Stomach (tissue), 8 donors: ENCODE measurements at regions not wholly inside any gene's neighbourhood (a gene's known extent, or its start where the extent isn't known, plus 50 kb on each side); places are given as distances from the start of the nearest gene placed in this dataset.

Experiments
- DNase-seq, 2 donors: peaks; one replicate each; pipeline versions ENCODE4 v3.0.0 to v3.0.0-alpha.2; 2013 to 2019
- H3K27ac ChIP-seq, 5 donors: fragments of 200-600 bp in 4 of 5; sonication (generic) in 4 of 5; one replicate each; pipeline ENCODE4 v1.5.1; 2013 to 2019; ENCODE audit warnings: mild to moderate bottlenecking in 1 of 5, moderate library complexity in 1 of 5
- H3K27me3 ChIP-seq, 3 donors: fragments of 200-600 bp; sonication (generic); one replicate each; pipeline ENCODE4 v1.5.1; 2017 to 2019; ENCODE audit warnings: mixed run types in 1 of 3
- H3K36me3 ChIP-seq, 4 donors: fragments of 200-600 bp; sonication (generic); 1 replicate in 3 of 4; 2 replicates in 1 of 4; pipeline ENCODE4 v1.5.1; 2016 to 2019
- H3K4me1 ChIP-seq, 4 donors: fragments of 200-600 bp; sonication (generic); one replicate each; pipeline ENCODE4 v1.5.1; 2016 to 2019
- H3K4me3 ChIP-seq, 4 donors: fragments of 200-600 bp; sonication (generic) in 3 of 4; one replicate each; pipeline ENCODE4 v1.5.1; 2016 to 2019; ENCODE audit warnings: mild to moderate bottlenecking in 1 of 4
- H3K9me3 ChIP-seq, 4 donors: fragments of 200-600 bp; sonication (generic); one replicate each; pipeline ENCODE4 v1.5.1; 2016 to 2019
- EP300 ChIP-seq: sonication (generic); formaldehyde crosslinking; IDR thresholded peaks from one replicate; pipeline ENCODE4 v1.6.1; 2017; ENCODE audit warnings: antibody characterized with exemption
- POLR2A ChIP-seq, 4 donors: fragments of 450-650 bp; IDR thresholded peaks; one replicate each; pipeline ENCODE4 v1.6.1; 2016; ENCODE audit warnings: antibody characterized with exemption in 4 of 4, control low read depth in 2 of 4, mild to moderate bottlenecking in 1 of 4, moderate library complexity in 1 of 4
- POLR2AphosphoS5 ChIP-seq, 3 donors: sonication (generic); formaldehyde crosslinking; IDR thresholded peaks; one replicate each; pipeline ENCODE4 v1.6.1; 2016; ENCODE audit warnings: antibody characterized with exemption in 3 of 3
- WGBS, 5 donors: extraction: QIAGEN DNeasy Blood & Tissue Kit in 3 of 5; methylation state at CpG; one replicate each; pipeline versions ENCODE4 v1.1.5 to v1.1.7; 2013 to 2018; 5-methylcytosine and 5-hydroxymethylcytosine counted together
- intact Hi-C: fragments of 100-400 bp; cut with DNase I; formaldehyde crosslinking; loops from one replicate; pipeline ENCODE4 v1.15.1; 2023; ENCODE audit warnings: low total_unique reads
- TF ChIP-seq, protein P1 (sequence below), 7 experiments: fragments of 450-650 bp in 4 of 7; fragments of 200-600 bp in 3 of 7; sonication (generic) in 3 of 7; IDR thresholded peaks; one replicate each; pipeline ENCODE4 v1.5.1; 2016 to 2019; ENCODE audit warnings: antibody characterized with exemption in 7 of 7, control low read depth in 2 of 7, mild to moderate bottlenecking in 1 of 7
- donor health status: healthy with polysubstance abuse.
- donor health status: Bipolar disorder and iron deficiency.
- donor health status: healthy.

DNA sequence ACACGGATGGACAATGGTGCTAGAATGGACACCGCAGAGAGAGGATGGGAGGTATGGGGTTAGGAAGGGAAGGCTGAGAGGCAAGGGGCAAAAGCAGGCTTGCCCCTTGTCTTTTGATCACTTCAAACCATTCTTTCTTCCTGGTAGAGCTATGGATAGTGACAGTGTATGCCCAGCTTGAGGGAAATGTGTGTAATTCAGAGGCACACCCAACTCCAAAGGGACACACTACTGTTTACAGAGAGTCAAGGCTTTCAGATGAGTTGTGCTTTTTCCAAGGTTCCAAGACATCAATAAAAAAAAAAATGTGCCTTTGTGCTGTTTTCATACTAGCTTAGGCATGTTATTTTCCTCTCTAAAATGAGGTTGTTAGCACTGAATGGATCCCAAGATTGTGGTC is 185.0 kb downstream of the MCHR2 start:
- Histone ChIP-seq H3K4me1 (no peaks in the 10 kb centered on the region), H3K36me3 (no peaks in the 10 kb centered on the region), H3K27ac (no peak overlapping the region), H3K27me3 (no peaks in the 10 kb centered on the region), H3K4me3 (no peak overlapping the region), H3K9me3 (no peaks in the 10 kb centered on the region)
- TF ChIP-seq POLR2AphosphoS5 (IDR thresholded peaks at IDR 0.05) (no peak), EP300 (no peak), POLR2A (IDR thresholded peaks at IDR 0.05) (no peak)
- no peak for DNase-seq
- WGBS, 5 donors: 48 to 74% (median 57%) methylated on average over 2 of the region's 2 CpGs
- intact Hi-C loops: no loop called here

DNA sequence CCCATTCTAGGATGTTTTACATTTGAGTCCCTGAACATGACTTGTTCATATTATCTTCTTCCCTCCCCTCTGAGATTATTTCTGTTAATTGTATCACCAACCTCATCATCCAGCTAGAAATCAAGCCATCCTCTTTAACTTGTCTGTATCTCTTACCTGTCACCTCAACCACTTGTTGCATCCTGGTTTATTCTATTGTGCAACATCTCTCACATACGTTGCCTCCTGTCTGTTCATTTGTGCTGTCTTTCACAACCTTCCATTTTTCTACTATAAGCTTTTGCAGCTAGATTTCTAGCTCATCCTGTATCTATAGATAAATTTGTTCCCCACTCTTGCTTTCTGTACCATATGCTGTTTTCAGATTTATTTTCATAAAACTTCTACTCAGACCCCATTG is 183.7 kb downstream of the MCHR2 start:
- TF ChIP-seq, protein P1, sequence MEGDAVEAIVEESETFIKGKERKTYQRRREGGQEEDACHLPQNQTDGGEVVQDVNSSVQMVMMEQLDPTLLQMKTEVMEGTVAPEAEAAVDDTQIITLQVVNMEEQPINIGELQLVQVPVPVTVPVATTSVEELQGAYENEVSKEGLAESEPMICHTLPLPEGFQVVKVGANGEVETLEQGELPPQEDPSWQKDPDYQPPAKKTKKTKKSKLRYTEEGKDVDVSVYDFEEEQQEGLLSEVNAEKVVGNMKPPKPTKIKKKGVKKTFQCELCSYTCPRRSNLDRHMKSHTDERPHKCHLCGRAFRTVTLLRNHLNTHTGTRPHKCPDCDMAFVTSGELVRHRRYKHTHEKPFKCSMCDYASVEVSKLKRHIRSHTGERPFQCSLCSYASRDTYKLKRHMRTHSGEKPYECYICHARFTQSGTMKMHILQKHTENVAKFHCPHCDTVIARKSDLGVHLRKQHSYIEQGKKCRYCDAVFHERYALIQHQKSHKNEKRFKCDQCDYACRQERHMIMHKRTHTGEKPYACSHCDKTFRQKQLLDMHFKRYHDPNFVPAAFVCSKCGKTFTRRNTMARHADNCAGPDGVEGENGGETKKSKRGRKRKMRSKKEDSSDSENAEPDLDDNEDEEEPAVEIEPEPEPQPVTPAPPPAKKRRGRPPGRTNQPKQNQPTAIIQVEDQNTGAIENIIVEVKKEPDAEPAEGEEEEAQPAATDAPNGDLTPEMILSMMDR (IDR thresholded peaks at IDR 0.05): no peak
- no peak for TF ChIP-seq POLR2AphosphoS5 (IDR thresholded peaks at IDR 0.05)
- TF ChIP-seq EP300: no peak
- no peak for TF ChIP-seq POLR2A (IDR thresholded peaks at IDR 0.05)
- WGBS, 5 donors: 68 to 79% (median 75%) methylated on average over 1 of the region's 1 CpG
- Histone ChIP-seq H3K9me3 (no peaks in the 10 kb centered on the region), H3K4me3 (no peak overlapping the region), H3K27me3 (no peaks in the 10 kb centered on the region), H3K4me1 (no peaks in the 10 kb centered on the region), H3K36me3 (no peaks in the 10 kb centered on the region), H3K27ac (no peak overlapping the region)
- intact Hi-C loops: no loop called here
- no peak for DNase-seq

DNA sequence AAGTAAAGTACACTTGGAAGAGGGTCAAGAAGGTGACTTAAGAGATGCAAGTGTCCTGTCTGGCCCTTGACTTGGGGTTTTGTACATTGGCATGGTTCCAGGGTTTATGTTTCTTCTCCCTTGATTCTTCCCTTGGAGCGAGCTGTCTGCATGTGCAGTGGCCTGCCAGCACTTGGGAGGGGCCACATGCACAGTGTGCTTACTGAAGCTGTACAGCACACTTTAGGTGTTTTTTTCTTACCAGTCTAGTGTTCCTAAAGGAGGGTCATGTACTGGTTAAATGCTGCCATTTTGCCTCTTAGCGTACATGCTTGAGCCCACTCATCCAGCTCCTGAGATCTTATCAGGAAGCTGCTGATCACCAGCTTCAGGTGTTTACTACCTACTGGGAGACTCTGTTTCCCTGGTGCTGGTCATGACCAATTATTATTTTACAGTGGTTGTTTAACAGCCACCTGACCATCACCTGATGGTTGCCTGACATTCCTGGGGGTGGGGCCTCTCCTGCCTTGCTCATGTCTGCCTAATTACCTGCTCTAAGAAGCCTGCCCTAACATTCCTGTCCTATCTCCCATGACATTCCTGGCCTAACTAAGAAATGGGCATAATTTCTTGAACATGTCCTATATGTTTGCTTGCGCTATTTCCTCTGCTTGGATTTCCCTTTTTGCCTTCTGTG is 182.9 kb downstream of the MCHR2 start:
- WGBS, 5 donors: 80 to 86% (median 84%) methylated on average over 3 of the region's 3 CpGs
- no peak overlapping the region for H3K4me3 ChIP-seq
- intact Hi-C loops: no loop called here
- H3K27ac ChIP-seq: no peak overlapping the region
- no peaks in the 10 kb centered on the region for H3K4me1 ChIP-seq
- TF ChIP-seq EP300: no peak
- TF ChIP-seq POLR2AphosphoS5 (IDR thresholded peaks at IDR 0.05): no peak
- no peak for TF ChIP-seq POLR2A (IDR thresholded peaks at IDR 0.05)
- TF ChIP-seq, protein P1 (IDR thresholded peaks at IDR 0.05): no peak
- no peaks in the 10 kb centered on the region for H3K9me3 ChIP-seq
- no peaks in the 10 kb centered on the region for H3K36me3 ChIP-seq
- DNase-seq: no peak
- no peaks in the 10 kb centered on the region for H3K27me3 ChIP-seq

DNA sequence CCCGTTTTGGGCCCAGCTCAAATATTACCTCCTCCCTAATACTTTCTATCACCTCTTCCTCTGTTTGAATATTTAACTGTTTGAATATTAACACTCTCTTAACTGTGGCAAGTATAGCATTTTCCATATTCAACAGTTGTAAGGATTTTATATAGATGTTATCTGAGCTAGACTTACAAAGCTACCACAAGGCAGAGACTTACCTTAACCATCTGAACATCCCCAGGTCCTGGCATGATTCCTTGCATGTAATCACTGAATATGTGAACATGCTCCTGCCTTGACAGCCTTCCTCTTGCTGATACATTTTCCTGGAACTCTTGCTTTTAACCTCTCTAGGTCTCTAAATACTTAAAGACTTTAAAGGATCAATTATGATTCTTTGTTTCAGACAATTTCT is 182.4 kb downstream of the MCHR2 start:
- intact Hi-C loops: no loop called here
- no peaks in the 10 kb centered on the region for H3K27me3 ChIP-seq
- no peaks in the 10 kb centered on the region for H3K4me1 ChIP-seq
- no peaks in the 10 kb centered on the region for H3K36me3 ChIP-seq
- 43 to 59% (median 50%) methylated on average over 1 of the region's 1 CpG for WGBS, 5 donors
- TF ChIP-seq, protein P1 (IDR thresholded peaks at IDR 0.05): no peak
- no peak for TF ChIP-seq EP300
- TF ChIP-seq POLR2AphosphoS5 (IDR thresholded peaks at IDR 0.05): no peak
- TF ChIP-seq POLR2A (IDR thresholded peaks at IDR 0.05): no peak
- H3K27ac ChIP-seq: no peak overlapping the region
- H3K4me3 ChIP-seq: no peak overlapping the region
- no peaks in the 10 kb centered on the region for H3K9me3 ChIP-seq
- DNase-seq: no peak

DNA sequence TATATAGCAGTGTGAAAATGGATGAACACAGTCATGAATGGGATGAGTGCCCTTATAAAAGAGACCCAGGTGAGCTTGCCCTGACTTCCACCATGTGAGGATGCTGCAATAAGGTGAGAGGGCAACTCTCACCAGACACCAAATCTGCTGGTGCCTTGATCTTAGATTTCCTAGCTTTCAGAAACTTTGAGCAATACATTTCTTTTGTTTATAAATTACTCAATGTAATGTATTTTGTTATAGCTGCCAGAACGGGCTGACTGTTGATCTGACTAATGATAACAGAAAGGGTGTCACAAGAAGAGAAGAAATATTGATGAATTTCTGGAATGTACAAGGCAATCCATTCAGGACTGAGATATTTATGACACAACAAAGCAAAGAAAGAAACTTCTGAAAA is 180.5 kb downstream of the MCHR2 start:
- DNase-seq: no peak
- intact Hi-C loops: no loop called here
- H3K9me3 ChIP-seq: no peaks in the 10 kb centered on the region
- no peak overlapping the region for H3K27ac ChIP-seq
- TF ChIP-seq, protein P1 (IDR thresholded peaks at IDR 0.05): no peak
- no peak for TF ChIP-seq POLR2AphosphoS5 (IDR thresholded peaks at IDR 0.05)
- TF ChIP-seq EP300: no peak
- no peak for TF ChIP-seq POLR2A (IDR thresholded peaks at IDR 0.05)
- no peak overlapping the region for H3K4me3 ChIP-seq
- WGBS, 5 donors: 0 to 23% (median 19%) methylated on average over 1 of the region's 1 CpG
- no peaks in the 10 kb centered on the region for H3K4me1 ChIP-seq
- no peaks in the 10 kb centered on the region for H3K36me3 ChIP-seq
- H3K27me3 ChIP-seq: no peaks in the 10 kb centered on the region
